ENCODE measurements at regions not wholly inside any gene's neighbourhood (a gene's known extent, or its start where the extent isn't known, plus 50 kb on each side); places are given as distances from the start of the nearest gene placed in this dataset.

GRCh38 chr17:5899496-5900195 lies 170.5 kb upstream of the WSCD1 start:
- no peak overlapping the region for H2AK5ac ChIP-seq (ENCODE audit: insufficient read length, low read length)
- H3K36me3 Mint-ChIP-seq (ENCODE audit: insufficient read depth in 1 of 3, low read depth in 3 of 3), result peaks cover 2 to 14% (median 11%) of the 10 kb centered on the region in 3 experiments; a peak in 6 of 7 replicates
- H4K5ac ChIP-seq (ENCODE audit: insufficient read length, low read depth, low read length), result no peak overlapping the region
- no peaks in the 10 kb centered on the region for H3K23me2 ChIP-seq (ENCODE audit: insufficient read length, low read depth, low read length, poor library complexity, severe bottlenecking)
- H3K27ac ChIP-seq (ENCODE audit: insufficient read length, low read depth, low read length), result no peak overlapping the region
- no peak overlapping the region for H3K18ac ChIP-seq (ENCODE audit: insufficient read length, low read depth, low read length)
- H3K79me1 ChIP-seq (ENCODE audit: insufficient read depth, low read depth, low read length, poor library complexity, severe bottlenecking), result no peaks in the 10 kb centered on the region
- H3T11ph ChIP-seq (ENCODE audit: low read length), result no peak overlapping the region
- peaks cover 2% of the 10 kb centered on the region; the same call in 1 of the 2 replicates for H3K27me3 Mint-ChIP-seq (ENCODE audit: low read depth)
- H3K79me2 ChIP-seq (ENCODE audit: insufficient read depth, low read length), result no peaks in the 10 kb centered on the region
- H2BK15ac ChIP-seq (ENCODE audit: low read depth, low read length), result no peak overlapping the region
- no peak overlapping the region for H3K4ac ChIP-seq (ENCODE audit: low read depth, low read length)
- H4K91ac ChIP-seq (ENCODE audit: insufficient read length, low read depth, low read length), result no peak overlapping the region
- no peak overlapping the region for H2BK120ac ChIP-seq (ENCODE audit: low read depth, low read length, poor library complexity, severe bottlenecking)
- peaks cover 12 to 15% of the 10 kb centered on the region in 2 experiments for H3K9me3 Mint-ChIP-seq
- no peak overlapping the region for H2BK20ac ChIP-seq (ENCODE audit: low read depth, low read length, poor library complexity, severe bottlenecking)
- H3K27ac Mint-ChIP-seq, result no peak overlapping the region
- H3K9me3 ChIP-seq (ENCODE audit: control insufficient read depth, low read depth, low read length), result no peaks in the 10 kb centered on the region
- H3K27me3 ChIP-seq (ENCODE audit: insufficient read depth, low read length), result no peaks in the 10 kb centered on the region
- H3K9ac ChIP-seq (ENCODE audit: extremely low read depth, insufficient read length, low read length), result no peak overlapping the region
- no peak overlapping the region for H3K56ac ChIP-seq (ENCODE audit: insufficient read length, low read depth, low read length)
- no peak overlapping the region for H3K4me3 Mint-ChIP-seq
- no peak overlapping the region for H2BK12ac ChIP-seq (ENCODE audit: insufficient read length, low read depth, low read length)
- peaks cover 42 to 44% of the 10 kb centered on the region in 2 experiments for H3K4me1 Mint-ChIP-seq
- WGBS (ENCODE audit: extremely low coverage, insufficient read length, low lambda C conversion rate), result no CpG with 5 or more reads among the region's 12 CpGs
- peaks cover 3% of the 10 kb centered on the region; the same call in 1 of the 2 replicates for H3K4me1 ChIP-seq (ENCODE audit: insufficient read depth, low read length)
- TF ChIP-seq CTCF (conservative IDR thresholded peaks at IDR 0.05), result no peak
- no peaks in the 10 kb centered on the region for H4K20me1 ChIP-seq (ENCODE audit: control insufficient read depth, insufficient read depth, insufficient read length)
- no peak overlapping the region for H3K14ac ChIP-seq (ENCODE audit: insufficient read depth, low read length)
- H3K4me2 ChIP-seq (ENCODE audit: insufficient read depth, insufficient read length, low read length), result no peak overlapping the region
- no peak overlapping the region for H3K23ac ChIP-seq (ENCODE audit: insufficient read length, low read depth, low read length)
- H4K8ac ChIP-seq (replicated peaks; ENCODE audit: insufficient read length, low read depth, low read length), result no peak overlapping the region
- no peak overlapping the region for H2BK5ac ChIP-seq (ENCODE audit: insufficient read length, low read length)
- H2AFZ ChIP-seq (ENCODE audit: low read length), result no peak overlapping the region
- DNase-seq, result peak; percentile 25
